ENCODE measurements at regions not wholly inside any gene's neighbourhood (a gene's known extent, or its start where the extent isn't known, plus 50 kb on each side); places are given as distances from the start of the nearest gene placed in this dataset.

- TF ChIP-seq CTCF (IDR thresholded peaks at IDR 0.05; ENCODE audit: insufficient read depth, low read length, poor library complexity, severe bottlenecking) (no peak), EZH2phosphoT487 (conservative IDR thresholded peaks at IDR 0.05; ENCODE audit: low read length) (no peak)
Observed at GRCh38 chr6:53994201-53994600, 117.0 kb upstream of the MLIP start.
